ENCODE measurements at regions not wholly inside any gene's neighbourhood (a gene's known extent, or its start where the extent isn't known, plus 50 kb on each side); places are given as distances from the start of the nearest gene placed in this dataset.

GRCh38 chr3:1960506-1960905, 138.2 kb upstream of the CNTN4 start:
- Histone ChIP-seq H3K4me1 (ENCODE audit: control insufficient read depth in 1 of 2, insufficient read depth in 2 of 2, low read depth in 1 of 2, low read length in 1 of 2) (no peaks in the 10 kb centered on the region; a peak in 2 of 4 replicates), H2AFZ (ENCODE audit: low read depth) (no peak overlapping the region), H3F3A (replicated peaks; ENCODE audit: insufficient read depth) (no peaks in the 10 kb centered on the region), H3K79me2 (ENCODE audit: insufficient read depth) (no peaks in the 10 kb centered on the region), H3K9me3 (no peaks in the 10 kb centered on the region; the same call in 1 of the 2 replicates), H3K27me3 (ENCODE audit: insufficient read depth) (no peaks in the 10 kb centered on the region), H3K27ac (ENCODE audit: low read depth in 2 of 2, low read length in 1 of 2) (no peak overlapping the region), H3K4me2 (no peak overlapping the region), H3K4me3 (ENCODE audit: low read depth in 2 of 2, low read length in 1 of 2) (no peak overlapping the region), H3K9ac (no peak overlapping the region), H4K20me1 (ENCODE audit: insufficient read depth) (no peaks in the 10 kb centered on the region), H3K9me2 (no peaks in the 10 kb centered on the region), H3K36me3 (replicated peaks in 1 of 2; ENCODE audit: control insufficient read depth in 1 of 2, insufficient read depth in 2 of 2, low read length in 1 of 2) (no peaks in the 10 kb centered on the region)
- ChIA-PET POLR2A (no interaction called here), CTCF (no interaction called here)
- DNase-seq = no peak
- TF ChIP-seq, protein P1, sequence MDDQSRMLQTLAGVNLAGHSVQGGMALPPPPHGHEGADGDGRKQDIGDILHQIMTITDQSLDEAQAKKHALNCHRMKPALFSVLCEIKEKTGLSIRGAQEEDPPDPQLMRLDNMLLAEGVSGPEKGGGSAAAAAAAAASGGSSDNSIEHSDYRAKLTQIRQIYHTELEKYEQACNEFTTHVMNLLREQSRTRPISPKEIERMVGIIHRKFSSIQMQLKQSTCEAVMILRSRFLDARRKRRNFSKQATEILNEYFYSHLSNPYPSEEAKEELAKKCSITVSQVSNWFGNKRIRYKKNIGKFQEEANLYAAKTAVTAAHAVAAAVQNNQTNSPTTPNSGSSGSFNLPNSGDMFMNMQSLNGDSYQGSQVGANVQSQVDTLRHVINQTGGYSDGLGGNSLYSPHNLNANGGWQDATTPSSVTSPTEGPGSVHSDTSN (IDR thresholded peaks at IDR 0.05) = no peak
- TF ChIP-seq GABPA (IDR thresholded peaks at IDR 0.05; ENCODE audit: low read depth) (no peak), FOXJ3 (CRISPR knock-in tag; IDR thresholded peaks at IDR 0.05) (no peak), MXI1 (IDR thresholded peaks at IDR 0.05; ENCODE audit: low read depth, low read length) (no peak), FOSL2 (IDR thresholded peaks at IDR 0.05; ENCODE audit: borderline replicate concordance, low read depth) (no peak), REST (IDR thresholded peaks at IDR 0.05; ENCODE audit: low read depth, low read length) (no peak), RFX5 (IDR thresholded peaks at IDR 0.05; ENCODE audit: low read length) (no peak), TEAD4 (IDR thresholded peaks at IDR 0.05; ENCODE audit: borderline replicate concordance, insufficient read depth) (no peak), TCF12 (IDR thresholded peaks at IDR 0.05) (no peak), RXRA (IDR thresholded peaks at IDR 0.05; ENCODE audit: borderline replicate concordance, low read depth) (no peak), RAD21 (IDR thresholded peaks at IDR 0.05; ENCODE audit: low read length) (no peak), POLR2AphosphoS5 (IDR thresholded peaks at IDR 0.05; ENCODE audit: low read depth, low read length) (no peak)
- TF ChIP-seq, protein P2, sequence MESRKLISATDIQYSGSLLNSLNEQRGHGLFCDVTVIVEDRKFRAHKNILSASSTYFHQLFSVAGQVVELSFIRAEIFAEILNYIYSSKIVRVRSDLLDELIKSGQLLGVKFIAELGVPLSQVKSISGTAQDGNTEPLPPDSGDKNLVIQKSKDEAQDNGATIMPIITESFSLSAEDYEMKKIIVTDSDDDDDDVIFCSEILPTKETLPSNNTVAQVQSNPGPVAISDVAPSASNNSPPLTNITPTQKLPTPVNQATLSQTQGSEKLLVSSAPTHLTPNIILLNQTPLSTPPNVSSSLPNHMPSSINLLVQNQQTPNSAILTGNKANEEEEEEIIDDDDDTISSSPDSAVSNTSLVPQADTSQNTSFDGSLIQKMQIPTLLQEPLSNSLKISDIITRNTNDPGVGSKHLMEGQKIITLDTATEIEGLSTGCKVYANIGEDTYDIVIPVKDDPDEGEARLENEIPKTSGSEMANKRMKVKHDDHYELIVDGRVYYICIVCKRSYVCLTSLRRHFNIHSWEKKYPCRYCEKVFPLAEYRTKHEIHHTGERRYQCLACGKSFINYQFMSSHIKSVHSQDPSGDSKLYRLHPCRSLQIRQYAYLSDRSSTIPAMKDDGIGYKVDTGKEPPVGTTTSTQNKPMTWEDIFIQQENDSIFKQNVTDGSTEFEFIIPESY (IDR thresholded peaks at IDR 0.05; ENCODE audit: borderline replicate concordance, low read depth) = no peak
- TF ChIP-seq, protein P3, sequence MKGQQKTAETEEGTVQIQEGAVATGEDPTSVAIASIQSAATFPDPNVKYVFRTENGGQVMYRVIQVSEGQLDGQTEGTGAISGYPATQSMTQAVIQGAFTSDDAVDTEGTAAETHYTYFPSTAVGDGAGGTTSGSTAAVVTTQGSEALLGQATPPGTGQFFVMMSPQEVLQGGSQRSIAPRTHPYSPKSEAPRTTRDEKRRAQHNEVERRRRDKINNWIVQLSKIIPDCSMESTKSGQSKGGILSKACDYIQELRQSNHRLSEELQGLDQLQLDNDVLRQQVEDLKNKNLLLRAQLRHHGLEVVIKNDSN (IDR thresholded peaks at IDR 0.05; ENCODE audit: borderline replicate concordance, low read depth) = no peak
- WGBS (ENCODE audit: low lambda C conversion rate) = 19% methylated on average over 3 of the region's 3 CpGs
